HepG2 (cell line): ENCODE measurements at regions not wholly inside any gene's neighbourhood (a gene's known extent, or its start where the extent isn't known, plus 50 kb on each side); places are given as distances from the start of the nearest gene placed in this dataset.

Source experiments
- CEBPG ChIP-seq: IDR thresholded peaks from 2 replicates; pipeline ENCODE4 v1.6.1; 2016
- DNMT1 ChIP-seq: sonication (generic); formaldehyde crosslinking; IDR thresholded peaks from 2 replicates; pipeline ENCODE4 v1.5.1; 2020; ENCODE audit warnings: mild to moderate bottlenecking, missing genetic modification reagents
- DNMT3B ChIP-seq: conservative IDR thresholded peaks from 2 replicates; pipeline ENCODE4 v1.6.1; 2016; ENCODE audit warnings: missing biosample characterization, control low read depth
- HDAC6 ChIP-seq: fragments of 200-600 bp; sonication (generic); IDR thresholded peaks from 2 replicates; pipeline ENCODE4 v1.7.0; 2017; ENCODE audit warnings: mild to moderate bottlenecking, antibody characterized with exemption, low read length, low read depth
- HNF4G ChIP-seq, 2 experiments: sonication (generic) in 1 of 2; formaldehyde crosslinking in 1 of 2; IDR thresholded peaks; 2 replicates each; pipeline versions ENCODE4 v1.4.0 to v1.6.1; 2011 to 2020; ENCODE audit warnings: borderline replicate concordance in 2 of 2, low read depth in 2 of 2, mild to moderate bottlenecking in 2 of 2, low read length in 1 of 2, missing genetic modification reagents in 1 of 2, moderate library complexity in 1 of 2
- JUND ChIP-seq: sonication (generic); formaldehyde crosslinking; IDR thresholded peaks from 2 replicates; pipeline ENCODE4 v1.8.0; 2022; ENCODE audit warnings: mild to moderate bottlenecking, missing genetic modification reagents
- KAT7 ChIP-seq: IDR thresholded peaks from 2 replicates; pipeline ENCODE4 v1.6.1; 2018; ENCODE audit warnings: borderline replicate concordance, missing compliant biosample characterization
- KLF16 ChIP-seq, 2 experiments: sonication (generic) in 1 of 2; formaldehyde crosslinking in 1 of 2; IDR thresholded peaks; 2 replicates each; pipeline versions ENCODE4 v1.6.1 to v1.8.0; 2016 to 2023; ENCODE audit warnings: missing genetic modification reagents in 2 of 2, missing compliant biosample characterization in 1 of 2
- MAFG ChIP-seq: sonication (generic); formaldehyde crosslinking; IDR thresholded peaks from 2 replicates; pipeline ENCODE4 v1.5.1; 2020; ENCODE audit warnings: mild to moderate bottlenecking, missing genetic modification reagents
- MED1 ChIP-seq: sonication (generic); formaldehyde crosslinking; IDR thresholded peaks from 2 replicates; pipeline ENCODE4 v1.4.0; 2020; ENCODE audit warnings: missing genetic modification reagents
- NONO ChIP-seq, 2 experiments: fragments of 450-650 bp in 1 of 2; sonication (generic) in 1 of 2; formaldehyde crosslinking in 1 of 2; IDR thresholded peaks in 1 of 2; conservative IDR thresholded peaks in 1 of 2; 2 replicates each; pipeline versions ENCODE4 v1.6.1 to v1.8.0; 2017 to 2022; ENCODE audit warnings: mild to moderate bottlenecking in 1 of 2, missing genetic modification reagents in 1 of 2, moderate library complexity in 1 of 2
- PHF21A ChIP-seq: sonication (generic); formaldehyde crosslinking; IDR thresholded peaks from 2 replicates; pipeline ENCODE4 v1.5.0; 2020; ENCODE audit warnings: mild to moderate bottlenecking, missing genetic modification reagents
- REL ChIP-seq: sonication (generic); formaldehyde crosslinking; conservative IDR thresholded peaks from 2 replicates; pipeline ENCODE4 v1.8.0; 2022; ENCODE audit warnings: mild to moderate bottlenecking, missing genetic modification reagents, moderate library complexity
- TAF1 ChIP-seq: sonication (generic); formaldehyde crosslinking; IDR thresholded peaks from 2 replicates; pipeline ENCODE4 v1.4.0; 2020; ENCODE audit warnings: missing genetic modification reagents
- TBL1XR1 ChIP-seq: fragments of 150-350 bp; IDR thresholded peaks from 2 replicates; pipeline ENCODE4 v1.6.1; 2014; ENCODE audit warnings: borderline replicate concordance, low read length; ENCODE audit not compliant: partially characterized antibody
- TSC22D2 ChIP-seq: sonication (generic); formaldehyde crosslinking; IDR thresholded peaks from 2 replicates; pipeline ENCODE4 v1.5.1; 2020; ENCODE audit warnings: missing genetic modification reagents, mild to moderate bottlenecking, borderline replicate concordance
- UBTF ChIP-seq: sonication (generic); formaldehyde crosslinking; IDR thresholded peaks from 2 replicates; pipeline ENCODE4 v1.4.0; 2020; ENCODE audit warnings: mild to moderate bottlenecking, missing genetic modification reagents
- ZKSCAN5 ChIP-seq: sonication (generic); formaldehyde crosslinking; IDR thresholded peaks from 2 replicates; pipeline ENCODE4 v1.5.1; 2020; ENCODE audit warnings: mild to moderate bottlenecking, missing genetic modification reagents
- ZNF276 ChIP-seq: sonication (generic); formaldehyde crosslinking; IDR thresholded peaks from 2 replicates; pipeline ENCODE4 v1.4.0; 2020; ENCODE audit warnings: mild to moderate bottlenecking, low read depth, missing genetic modification reagents
- ZNF3 ChIP-seq: IDR thresholded peaks from 2 replicates; pipeline ENCODE4 v1.7.0; 2017; ENCODE audit warnings: inconsistent platforms
- ZNF33B ChIP-seq: sonication (generic); formaldehyde crosslinking; IDR thresholded peaks from 2 replicates; pipeline ENCODE4 v1.5.1; 2020; ENCODE audit warnings: mild to moderate bottlenecking, missing genetic modification reagents
- ZNF550 ChIP-seq: sonication (generic); formaldehyde crosslinking; IDR thresholded peaks from 2 replicates; pipeline ENCODE4 v1.4.0; 2020; ENCODE audit warnings: mild to moderate bottlenecking, missing genetic modification reagents, borderline replicate concordance
- ZNF761 ChIP-seq: sonication (generic); formaldehyde crosslinking; conservative IDR thresholded peaks from 2 replicates; pipeline ENCODE4 v1.4.0; 2020; ENCODE audit warnings: mild to moderate bottlenecking, missing genetic modification reagents
- ZSCAN9 ChIP-seq: IDR thresholded peaks from 2 replicates; pipeline ENCODE4 v1.6.1; 2016; ENCODE audit warnings: borderline replicate concordance
- TF ChIP-seq, protein P1 (sequence below): sonication (generic); formaldehyde crosslinking; IDR thresholded peaks from 2 replicates; pipeline ENCODE4 v1.9.0; 2021; ENCODE audit warnings: missing genetic modification reagents, borderline replicate concordance

DNA sequence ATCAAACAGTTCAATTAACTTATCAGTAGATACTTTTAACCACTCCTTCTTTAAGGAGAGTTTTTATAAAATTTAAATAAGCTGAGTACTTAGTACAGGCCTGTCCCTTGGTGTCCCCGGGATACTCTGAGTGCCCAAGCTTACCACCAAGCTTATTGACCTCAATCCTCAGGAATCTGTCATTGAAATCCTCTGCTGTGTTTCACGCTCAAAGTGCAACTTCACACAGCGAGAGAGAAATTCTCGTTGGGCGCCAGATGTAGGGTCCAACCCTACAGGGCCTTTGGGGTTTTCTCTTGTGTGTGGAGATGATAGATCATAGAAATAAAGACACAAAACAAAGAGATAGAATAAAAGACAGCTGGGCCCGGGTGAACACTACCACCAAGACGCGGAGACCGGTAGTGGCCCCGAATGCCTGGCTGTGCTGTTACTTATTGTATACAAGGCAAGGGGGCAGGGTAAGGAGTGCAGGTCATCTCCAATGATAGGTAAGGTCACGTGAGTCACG, 65.3 kb upstream of the ARL4D start (continued):
- TF ChIP-seq ZNF33B (CRISPR knock-in tag): no peak
- TF ChIP-seq, protein P1, sequence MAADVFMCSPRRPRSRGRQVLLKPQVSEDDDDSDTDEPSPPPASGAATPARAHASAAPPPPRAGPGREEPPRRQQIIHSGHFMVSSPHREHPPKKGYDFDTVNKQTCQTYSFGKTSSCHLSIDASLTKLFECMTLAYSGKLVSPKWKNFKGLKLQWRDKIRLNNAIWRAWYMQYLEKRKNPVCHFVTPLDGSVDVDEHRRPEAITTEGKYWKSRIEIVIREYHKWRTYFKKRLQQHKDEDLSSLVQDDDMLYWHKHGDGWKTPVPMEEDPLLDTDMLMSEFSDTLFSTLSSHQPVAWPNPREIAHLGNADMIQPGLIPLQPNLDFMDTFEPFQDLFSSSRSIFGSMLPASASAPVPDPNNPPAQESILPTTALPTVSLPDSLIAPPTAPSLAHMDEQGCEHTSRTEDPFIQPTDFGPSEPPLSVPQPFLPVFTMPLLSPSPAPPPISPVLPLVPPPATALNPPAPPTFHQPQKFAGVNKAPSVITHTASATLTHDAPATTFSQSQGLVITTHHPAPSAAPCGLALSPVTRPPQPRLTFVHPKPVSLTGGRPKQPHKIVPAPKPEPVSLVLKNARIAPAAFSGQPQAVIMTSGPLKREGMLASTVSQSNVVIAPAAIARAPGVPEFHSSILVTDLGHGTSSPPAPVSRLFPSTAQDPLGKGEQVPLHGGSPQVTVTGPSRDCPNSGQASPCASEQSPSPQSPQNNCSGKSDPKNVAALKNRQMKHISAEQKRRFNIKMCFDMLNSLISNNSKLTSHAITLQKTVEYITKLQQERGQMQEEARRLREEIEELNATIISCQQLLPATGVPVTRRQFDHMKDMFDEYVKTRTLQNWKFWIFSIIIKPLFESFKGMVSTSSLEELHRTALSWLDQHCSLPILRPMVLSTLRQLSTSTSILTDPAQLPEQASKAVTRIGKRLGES (CRISPR knock-in tag): no peak
- no peak for TF ChIP-seq HNF4G (IDR thresholded peaks at IDR 0.05; ENCODE audit: borderline replicate concordance, low read depth, low read length)
- TF ChIP-seq HNF4G (CRISPR knock-in tag; IDR thresholded peaks at IDR 0.05; ENCODE audit: borderline replicate concordance, low read depth): no peak
- 0 out of 2 replicates have a peak, but pooled peaks have one; percentile 42 for TF ChIP-seq JUND
- no peak for TF ChIP-seq ZNF761 (CRISPR knock-in tag)
- no peak for TF ChIP-seq UBTF (CRISPR knock-in tag)
- TF ChIP-seq NONO (IDR thresholded peaks at IDR 0.05): no peak
- no peak for TF ChIP-seq NONO (CRISPR knock-in tag; conservative IDR thresholded peaks at IDR 0.05)
- no peak for TF ChIP-seq TAF1 (CRISPR knock-in tag)
- no peak for TF ChIP-seq REL (CRISPR knock-in tag)
- no peak for TF ChIP-seq MAFG (CRISPR knock-in tag)
- no peak for TF ChIP-seq KAT7 (CRISPR knock-in tag)
- no peak for TF ChIP-seq ZNF3 (CRISPR knock-in tag)
- TF ChIP-seq CEBPG (CRISPR knock-in tag): no peak
- TF ChIP-seq MED1 (CRISPR knock-in tag): no peak
- TF ChIP-seq ZKSCAN5: no peak
- no peak for TF ChIP-seq TSC22D2
- no peak for TF ChIP-seq DNMT1 (CRISPR knock-in tag)
- TF ChIP-seq ZNF276 (CRISPR knock-in tag): no peak
- TF ChIP-seq DNMT3B (CRISPR knock-in tag): 0 out of 2 replicates have a peak, but pooled peaks have one; percentile 19
- TF ChIP-seq ZNF550 (CRISPR knock-in tag): no peak
- no peak for TF ChIP-seq ZSCAN9 (CRISPR knock-in tag)
- no peak for TF ChIP-seq KLF16 (CRISPR knock-in tag; IDR thresholded peaks at IDR 0.05)
- TF ChIP-seq TBL1XR1: no peak
- TF ChIP-seq PHF21A (CRISPR knock-in tag): peak; percentile 67; the same call in 1 of the 2 replicates
- TF ChIP-seq HDAC6: no peak
